ENCODE measurements at regions not wholly inside any gene's neighbourhood (a gene's known extent, or its start where the extent isn't known, plus 50 kb on each side); places are given as distances from the start of the nearest gene placed in this dataset.

- DNase-seq (ENCODE audit: low read depth in 2 of 2), result no peak
Observed at GRCh38 chr6:47360388-47360787, 50.7 kb upstream of the TNFRSF21 start.

GRCh38 chr6:47362857-47363461 is 53.3 kb upstream of the TNFRSF21 start:
- DNase-seq (ENCODE audit: low read depth in 2 of 2), result no peak

GRCh38 chr6:47363736-47364135 is 54.0 kb upstream of the TNFRSF21 start:
- no peak for DNase-seq (ENCODE audit: low read depth in 2 of 2)

- DNase-seq (ENCODE audit: low read depth in 2 of 2), result no peak
Observed at GRCh38 chr6:47366335-47366890, 56.7 kb upstream of the TNFRSF21 start.

- no peak for DNase-seq (ENCODE audit: low read depth in 2 of 2)
Observed at GRCh38 chr6:47371139-47371869, 61.6 kb upstream of the TNFRSF21 start.

- no peak for DNase-seq (ENCODE audit: low read depth in 2 of 2)
Observed at GRCh38 chr6:47371870-47372255, 62.2 kb upstream of the TNFRSF21 start.

GRCh38 chr6:47372318-47372717 is 62.6 kb upstream of the TNFRSF21 start:
- no peak for DNase-seq (ENCODE audit: low read depth in 2 of 2)

- no peak for DNase-seq (ENCODE audit: low read depth in 2 of 2)
Observed at GRCh38 chr6:47375426-47375825, 65.7 kb upstream of the TNFRSF21 start.

- no peak for DNase-seq (ENCODE audit: low read depth in 2 of 2)
Observed at GRCh38 chr6:47376930-47377329, 67.2 kb upstream of the TNFRSF21 start.

GRCh38 chr6:47377971-47378370 is 68.3 kb upstream of the TNFRSF21 start:
- DNase-seq (ENCODE audit: low read depth in 2 of 2), result no peak

GRCh38 chr6:47379328-47379727 is 69.6 kb upstream of the TNFRSF21 start:
- no peak for DNase-seq (ENCODE audit: low read depth in 2 of 2)

GRCh38 chr6:47380251-47380650 is 70.5 kb upstream of the TNFRSF21 start:
- no peak for DNase-seq (ENCODE audit: low read depth in 2 of 2)

GRCh38 chr6:47381036-47381435 is 71.3 kb upstream of the TNFRSF21 start:
- no peak for DNase-seq (ENCODE audit: low read depth in 2 of 2)

- DNase-seq (ENCODE audit: low read depth in 2 of 2), result no peak
Observed at GRCh38 chr6:47383360-47383759, 73.7 kb upstream of the TNFRSF21 start.

GRCh38 chr6:47391675-47392074 is 82.0 kb upstream of the TNFRSF21 start:
- no peak for DNase-seq (ENCODE audit: low read depth in 2 of 2)

- no peak for DNase-seq (ENCODE audit: low read depth in 2 of 2)
Observed at GRCh38 chr6:47392251-47392650, 82.5 kb upstream of the TNFRSF21 start.

GRCh38 chr6:47396401-47397069 is 81.1 kb upstream of the CD2AP start:
- no peak for DNase-seq (ENCODE audit: low read depth in 2 of 2)

GRCh38 chr6:47400581-47400980 is 77.0 kb upstream of the CD2AP start:
- DNase-seq (ENCODE audit: low read depth in 2 of 2), result no peak

- no peak for DNase-seq (ENCODE audit: low read depth in 2 of 2)
Observed at GRCh38 chr6:47402081-47402480, 75.5 kb upstream of the CD2AP start.

GRCh38 chr6:47403056-47403455 is 74.5 kb upstream of the CD2AP start:
- DNase-seq (ENCODE audit: low read depth in 2 of 2), result no peak

- no peak for DNase-seq (ENCODE audit: low read depth in 2 of 2)
Observed at GRCh38 chr6:47403801-47404200, 73.8 kb upstream of the CD2AP start.

- DNase-seq (ENCODE audit: low read depth in 2 of 2), result no peak
Observed at GRCh38 chr6:47404435-47404834, 73.2 kb upstream of the CD2AP start.

GRCh38 chr6:47405273-47405672 is 72.3 kb upstream of the CD2AP start:
- DNase-seq (ENCODE audit: low read depth in 2 of 2), result no peak

Data from activated CD8-positive, alpha-beta memory T cell treated with anti-CD3 and anti-CD28 coated beads for 4 hours (primary cell).